ENCODE measurements at regions not wholly inside any gene's neighbourhood (a gene's known extent, or its start where the extent isn't known, plus 50 kb on each side); places are given as distances from the start of the nearest gene placed in this dataset.

- no peak for DNase-seq
- Histone ChIP-seq H3K9ac (ENCODE audit: insufficient read depth, low read length, poor library complexity, severe bottlenecking) (no peak overlapping the region), H3K9me3 (replicated peaks in 1 of 2; ENCODE audit: control insufficient read depth in 1 of 2, insufficient read depth in 1 of 2, low read length in 2 of 2) (no peaks in the 10 kb centered on the region), H3K79me2 (ENCODE audit: insufficient read depth, low read length) (no peaks in the 10 kb centered on the region), H3K4me3 (replicated peaks in 1 of 3; ENCODE audit: low read depth in 2 of 3, low read length in 3 of 3) (no peak overlapping the region), H3K36me3 (replicated peaks in 1 of 2; ENCODE audit: control insufficient read depth in 1 of 2, insufficient read depth in 2 of 2, low read length in 2 of 2) (no peaks in the 10 kb centered on the region), H3K4me2 (replicated peaks; ENCODE audit: extremely low read depth, low read length, poor library complexity, severe bottlenecking) (no peak overlapping the region), H4K20me1 (ENCODE audit: insufficient read depth, low read length) (no peaks in the 10 kb centered on the region), H3K27me3 (ENCODE audit: control insufficient read depth in 2 of 2, insufficient read depth in 2 of 2, low read length in 2 of 2) (peaks cover 0 to 2% of the 10 kb centered on the region in 2 donors), H3K27ac (ENCODE audit: low read depth in 1 of 2, low read length in 2 of 2) (no peak overlapping the region), H2AFZ (ENCODE audit: insufficient read depth, low read depth, low read length, poor library complexity, severe bottlenecking) (no peak overlapping the region), H3K4me1 (ENCODE audit: control insufficient read depth in 1 of 2, insufficient read depth in 2 of 2, low read length in 2 of 2) (no peaks in the 10 kb centered on the region)
- 95% methylated on average over 7 of the region's 8 CpGs for WGBS (ENCODE audit: insufficient coverage)
- Mint-ChIP-seq H3K4me3 (no peak overlapping the region), H3K27ac (no peak overlapping the region), H3K27me3 (ENCODE audit: low read depth in 3 of 3) (peaks cover 13 to 22% (median 13%) of the 10 kb centered on the region in 3 donors), H3K9me3 (peaks cover 0 to 4% (median 2%) of the 10 kb centered on the region in 7 donors), H3K4me1 (peaks cover 3% of the 10 kb centered on the region), H3K36me3 (no peaks in the 10 kb centered on the region)
- TF ChIP-seq CTCF (IDR thresholded peaks at IDR 0.05): no peak
- intact Hi-C loops (cut with micrococcal nuclease): loop anchor here in 1 of 2 donors (10.0 kb wide), 1 partner anchor 59 kb away; no protein-coding TSS in a partner anchor
Measured at GRCh38 chr2:239473211-239473805, 72.5 kb upstream of the HDAC4 start.

- Histone ChIP-seq H3K9me3 (replicated peaks in 1 of 2; ENCODE audit: control insufficient read depth in 1 of 2, insufficient read depth in 1 of 2, low read length in 2 of 2) (no peaks in the 10 kb centered on the region), H3K4me3 (replicated peaks in 1 of 3; ENCODE audit: low read depth in 2 of 3, low read length in 3 of 3) (no peak overlapping the region), H3K4me1 (ENCODE audit: control insufficient read depth in 1 of 2, insufficient read depth in 2 of 2, low read length in 2 of 2) (no peaks in the 10 kb centered on the region), H4K20me1 (ENCODE audit: insufficient read depth, low read length) (no peaks in the 10 kb centered on the region), H3K4me2 (replicated peaks; ENCODE audit: extremely low read depth, low read length, poor library complexity, severe bottlenecking) (no peak overlapping the region), H3K79me2 (ENCODE audit: insufficient read depth, low read length) (no peaks in the 10 kb centered on the region), H2AFZ (ENCODE audit: insufficient read depth, low read depth, low read length, poor library complexity, severe bottlenecking) (no peak overlapping the region), H3K27me3 (ENCODE audit: control insufficient read depth in 2 of 2, insufficient read depth in 2 of 2, low read length in 2 of 2) (peaks cover 0 to 2% of the 10 kb centered on the region in 2 donors), H3K9ac (ENCODE audit: insufficient read depth, low read length, poor library complexity, severe bottlenecking) (no peak overlapping the region), H3K27ac (ENCODE audit: low read depth in 1 of 2, low read length in 2 of 2) (no peak overlapping the region), H3K36me3 (replicated peaks in 1 of 2; ENCODE audit: control insufficient read depth in 1 of 2, insufficient read depth in 2 of 2, low read length in 2 of 2) (no peaks in the 10 kb centered on the region)
- Mint-ChIP-seq H3K27ac (peak overlapping the region in 2 of 7 donors; percentile 3 to 85), H3K9me3 (peaks cover 0 to 4% (median 2%) of the 10 kb centered on the region in 7 donors), H3K4me1 (peaks cover 3% of the 10 kb centered on the region), H3K4me3 (peak overlapping the region in 1 of 2 donors; percentile 6), H3K27me3 (ENCODE audit: low read depth in 3 of 3) (peaks cover 13 to 16% (median 13%) of the 10 kb centered on the region in 3 donors), H3K36me3 (no peaks in the 10 kb centered on the region)
- 74% methylated on average over 5 of the region's 11 CpGs for WGBS (ENCODE audit: insufficient coverage)
- DNase-seq: no peak
- no peak for TF ChIP-seq CTCF (IDR thresholded peaks at IDR 0.05)
- intact Hi-C loops (cut with micrococcal nuclease): loop anchor here in 1 of 2 donors (10.0 kb wide), 1 partner anchor 58 kb away; no protein-coding TSS in a partner anchor
Measured at GRCh38 chr2:239472235-239472775, 71.5 kb upstream of the HDAC4 start.
